WERI-Rb-1 (cell line): ENCODE measurements at regions not wholly inside any gene's neighbourhood (a gene's known extent, or its start where the extent isn't known, plus 50 kb on each side); places are given as distances from the start of the nearest gene placed in this dataset.

Source experiments
- DNase-seq: peaks from one replicate; pipeline ENCODE4 v3.0.0-alpha.2; 2020
- H3K27ac ChIP-seq: fragments of 250-450 bp; sonication (Bioruptor Pico); 2 replicates; pipeline ENCODE4 v1.5.1; 2020; ENCODE audit warnings: mild to moderate bottlenecking, moderate library complexity
- H3K27me3 ChIP-seq: fragments of 250-450 bp; sonication (Bioruptor Pico); 2 replicates; pipeline ENCODE4 v1.5.1; 2021; ENCODE audit warnings: mild to moderate bottlenecking, low read depth, moderate library complexity; ENCODE audit not compliant: insufficient read depth, severe bottlenecking
- H3K36me3 ChIP-seq: fragments of 250-450 bp; sonication (Bioruptor Pico); 2 replicates; pipeline ENCODE4 v1.5.1; 2020; ENCODE audit warnings: mild to moderate bottlenecking, moderate library complexity
- H3K4me3 ChIP-seq: 2 replicates; pipeline ENCODE4 v1.5.1; 2011; ENCODE audit warnings: low read depth, mild to moderate bottlenecking, control low read depth, low read length
- H3K9me3 ChIP-seq: fragments of 250-450 bp; sonication (Bioruptor Pico); 2 replicates; pipeline ENCODE4 v1.5.1; 2021; ENCODE audit warnings: mild to moderate bottlenecking, moderate library complexity; ENCODE audit not compliant: severe bottlenecking
- CTCF ChIP-seq: IDR thresholded peaks from 2 replicates; pipeline ENCODE4 v1.5.1; 2011; ENCODE audit warnings: low read depth, mild to moderate bottlenecking, control low read depth, inconsistent platforms, low read length

GRCh38 chr13:78190296-78190695, 271.7 kb upstream of the EDNRB start:
- Histone ChIP-seq H3K36me3 (no peaks in the 10 kb centered on the region), H3K27ac (no peak overlapping the region), H3K9me3 (no peaks in the 10 kb centered on the region), H3K4me3 (no peak overlapping the region), H3K27me3 (no peaks in the 10 kb centered on the region)
- DNase-seq, result no peak
- TF ChIP-seq CTCF, result no peak

- H3K27ac ChIP-seq, result no peak overlapping the region
- H3K36me3 ChIP-seq, result no peaks in the 10 kb centered on the region
- H3K9me3 ChIP-seq, result no peaks in the 10 kb centered on the region
- H3K4me3 ChIP-seq, result no peak overlapping the region
- no peaks in the 10 kb centered on the region for H3K27me3 ChIP-seq
- TF ChIP-seq CTCF, result no peak
- no peak for DNase-seq
Observed at GRCh38 chr13:78187781-78188180, 269.1 kb upstream of the EDNRB start.

GRCh38 chr13:78185700-78186099, 267.1 kb upstream of the EDNRB start:
- TF ChIP-seq CTCF, result no peak

GRCh38 chr13:78183732-78184131, 265.1 kb upstream of the EDNRB start:
- DNase-seq, result no peak
- Histone ChIP-seq H3K9me3 (no peaks in the 10 kb centered on the region), H3K36me3 (no peaks in the 10 kb centered on the region), H3K27me3 (no peaks in the 10 kb centered on the region), H3K4me3 (no peak overlapping the region), H3K27ac (no peak overlapping the region)
- no peak for TF ChIP-seq CTCF

More at GRCh38 chr13:78185700-78186099, 267.1 kb upstream of the EDNRB start:
- Histone ChIP-seq H3K36me3 (no peaks in the 10 kb centered on the region), H3K27ac (no peak overlapping the region), H3K9me3 (no peaks in the 10 kb centered on the region), H3K4me3 (no peak overlapping the region), H3K27me3 (no peaks in the 10 kb centered on the region)
- DNase-seq, result no peak

GRCh38 chr13:78182813-78183212, 264.2 kb upstream of the EDNRB start:
- Histone ChIP-seq H3K27me3 (no peaks in the 10 kb centered on the region), H3K36me3 (no peaks in the 10 kb centered on the region), H3K27ac (no peak overlapping the region), H3K9me3 (no peaks in the 10 kb centered on the region), H3K4me3 (no peak overlapping the region)
- TF ChIP-seq CTCF, result no peak
- DNase-seq, result no peak

GRCh38 chr13:78177306-78177705, 258.7 kb upstream of the EDNRB start:
- TF ChIP-seq CTCF, result no peak
- no peaks in the 10 kb centered on the region for H3K36me3 ChIP-seq
- H3K27ac ChIP-seq, result no peak overlapping the region
- DNase-seq, result no peak
- H3K9me3 ChIP-seq, result no peaks in the 10 kb centered on the region
- H3K4me3 ChIP-seq, result no peak overlapping the region
- H3K27me3 ChIP-seq, result no peaks in the 10 kb centered on the region
